ENCODE measurements at regions not wholly inside any gene's neighbourhood (a gene's known extent, or its start where the extent isn't known, plus 50 kb on each side); places are given as distances from the start of the nearest gene placed in this dataset.

- DNase-seq (ENCODE audit: extremely low spot score, insufficient read length, low read depth) (no peak), FAIRE-seq (no peak)
Observed at GRCh38 chr3:76715426-76715825, 324.5 kb upstream of the ROBO2 start.

DNA sequence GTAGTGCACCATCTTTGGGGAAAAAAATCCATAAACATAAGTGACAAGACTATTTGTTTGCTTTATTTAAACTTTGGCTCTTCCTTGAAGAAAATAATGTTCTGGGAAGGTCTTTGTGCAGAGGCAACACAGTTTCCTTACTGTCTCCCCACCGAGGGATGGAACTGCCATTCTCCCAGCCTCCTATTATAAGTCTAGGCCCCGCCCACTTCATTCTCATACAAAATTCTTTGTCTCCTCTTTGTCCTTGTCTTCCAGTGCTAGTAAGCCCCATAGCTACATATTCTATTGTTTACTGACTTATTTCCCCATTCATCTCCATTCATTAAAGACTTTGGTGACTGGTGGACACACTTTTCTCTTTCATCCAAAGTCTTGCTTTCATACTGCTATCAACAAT lies 316.5 kb upstream of the ROBO2 start:
- DNase-seq (ENCODE audit: extremely low spot score, insufficient read length, low read depth), result no peak
- FAIRE-seq, result no peak

- DNase-seq (ENCODE audit: extremely low spot score, insufficient read length, low read depth) (no peak), FAIRE-seq (no peak)
Observed at GRCh38 chr3:76724075-76724474, 315.8 kb upstream of the ROBO2 start.

DNA sequence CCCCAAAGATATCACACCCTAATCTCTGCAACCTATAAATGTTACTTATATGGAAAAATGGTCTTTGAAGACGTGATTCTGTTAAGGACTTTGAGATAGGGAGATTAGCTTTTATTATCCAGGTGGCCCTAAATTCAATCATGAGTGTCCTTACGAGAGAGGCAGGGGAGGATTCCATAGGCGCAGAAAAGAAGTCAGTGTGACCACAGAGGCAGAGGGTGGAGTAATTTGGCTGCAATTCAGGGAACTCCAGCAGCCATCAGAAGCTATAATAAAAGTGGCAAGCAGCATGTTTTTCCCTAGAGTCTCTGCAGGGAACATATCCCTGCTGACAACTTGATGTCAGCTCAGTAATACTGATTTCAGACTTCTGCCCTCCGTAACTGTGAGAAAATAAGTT lies 315.2 kb upstream of the ROBO2 start:
- DNase-seq (ENCODE audit: extremely low spot score, insufficient read length, low read depth) (no peak), FAIRE-seq (no peak)

- FAIRE-seq (no peak), DNase-seq (ENCODE audit: extremely low spot score, insufficient read length, low read depth) (no peak)
Observed at GRCh38 chr3:76726034-76726433, 313.9 kb upstream of the ROBO2 start.

- FAIRE-seq (no peak), DNase-seq (ENCODE audit: extremely low spot score, insufficient read length, low read depth) (no peak)
Observed at GRCh38 chr3:76728426-76728825, 311.5 kb upstream of the ROBO2 start.

DNA sequence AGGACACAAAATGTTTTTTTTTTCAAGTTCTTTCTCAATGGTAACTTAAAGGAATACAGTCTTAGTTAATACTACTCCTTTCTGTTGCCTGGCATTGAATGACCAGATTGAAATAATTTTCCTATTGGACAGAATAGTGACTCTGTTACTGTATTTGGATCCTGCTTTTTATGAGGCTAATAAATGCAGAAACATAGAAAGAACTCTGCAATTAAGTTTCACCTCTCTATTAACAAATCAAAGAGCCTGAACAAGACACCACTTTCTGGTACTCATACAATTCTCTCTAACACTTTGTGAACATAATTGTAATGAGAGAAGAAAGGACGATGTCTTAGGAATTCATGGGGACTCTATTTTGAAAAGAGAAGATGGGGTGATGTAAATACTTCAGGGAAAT lies 308.4 kb upstream of the ROBO2 start:
- DNase-seq (ENCODE audit: extremely low spot score, insufficient read length, low read depth) (no peak), FAIRE-seq (no peak)

DNA sequence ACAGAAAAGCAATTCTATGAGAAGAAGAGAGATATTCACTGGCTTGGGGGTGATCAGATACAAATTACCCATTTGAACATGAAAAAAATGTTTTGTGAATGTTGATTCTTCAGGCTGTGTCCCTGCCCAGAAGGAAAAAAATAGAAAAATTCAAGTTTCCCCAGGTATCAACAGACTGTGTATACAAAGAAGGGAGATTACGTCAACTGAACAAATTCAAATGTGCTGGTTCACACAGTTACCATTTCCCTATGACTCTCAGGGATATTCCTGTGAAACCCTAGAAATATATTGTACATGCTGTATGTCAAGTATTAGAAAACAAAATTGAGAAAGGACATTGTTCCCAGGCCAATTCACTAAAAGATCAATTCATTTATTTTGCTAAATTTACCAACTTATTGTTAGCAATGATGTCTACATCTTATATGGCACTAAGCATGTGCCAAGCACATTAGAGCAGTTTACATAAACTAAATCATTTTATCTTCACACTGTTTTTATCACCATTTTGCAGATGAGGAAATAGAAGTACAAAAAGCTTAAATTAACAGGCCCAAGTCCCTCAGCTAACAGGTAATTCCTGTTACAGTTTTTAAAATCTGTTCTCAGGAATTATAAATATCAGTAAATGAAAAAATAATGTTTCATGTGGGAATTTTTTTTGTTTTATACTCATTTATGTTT lies 306.7 kb upstream of the ROBO2 start:
- FAIRE-seq, result no peak

DNA sequence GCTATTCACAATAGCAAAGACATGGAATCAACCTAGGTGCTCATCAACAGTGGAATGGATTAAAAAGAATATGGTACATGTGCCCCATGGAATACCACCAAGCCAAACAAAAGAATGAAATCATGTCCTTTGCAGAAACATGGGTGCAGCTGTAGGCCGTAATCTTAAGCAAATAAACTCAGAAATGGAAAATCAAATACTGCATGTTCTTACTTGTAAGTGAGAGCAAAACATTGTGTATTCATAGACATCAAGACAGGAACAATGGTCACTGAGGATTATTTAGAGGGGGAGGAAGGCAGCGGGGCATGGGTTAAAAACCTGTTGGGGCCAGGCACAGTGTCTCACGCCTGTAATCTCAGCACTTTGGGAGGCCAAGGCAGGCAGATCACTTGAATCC lies 304.7 kb upstream of the ROBO2 start:
- DNase-seq (ENCODE audit: extremely low spot score, insufficient read length, low read depth), result no peak
- no peak for FAIRE-seq

More for the DNA sequence above, 306.7 kb upstream of the ROBO2 start:
- DNase-seq (ENCODE audit: extremely low spot score, insufficient read length, low read depth), result no peak

DNA sequence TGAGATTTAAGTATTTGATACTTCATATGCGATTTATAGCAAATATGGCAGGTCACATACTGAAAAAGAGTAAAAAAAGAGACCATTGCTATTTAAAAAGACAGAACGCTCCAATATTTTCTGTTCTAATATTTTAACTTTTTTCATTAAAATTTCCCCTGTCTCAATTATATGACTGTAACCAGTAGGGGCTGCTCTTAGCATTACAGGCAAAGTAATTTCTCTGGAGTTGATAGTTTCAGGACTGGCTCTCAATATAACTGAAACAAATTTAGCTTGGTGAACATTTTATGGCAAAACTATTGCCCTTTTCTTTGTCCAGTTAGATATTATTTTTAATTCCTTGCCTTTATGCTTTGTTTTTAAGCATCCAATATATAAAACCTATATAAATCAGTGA lies 286.3 kb upstream of the ROBO2 start:
- no peak for FAIRE-seq

GRCh38 chr3:76754247-76754646 lies 285.7 kb upstream of the ROBO2 start:
- no peak for FAIRE-seq

More for the DNA sequence above, 286.3 kb upstream of the ROBO2 start:
- DNase-seq (ENCODE audit: extremely low spot score, insufficient read length, low read depth), result no peak

GRCh38 chr3:76756577-76756976 lies 283.3 kb upstream of the ROBO2 start:
- FAIRE-seq (no peak), DNase-seq (ENCODE audit: extremely low spot score, insufficient read length, low read depth) (no peak)

More at GRCh38 chr3:76754247-76754646, 285.7 kb upstream of the ROBO2 start:
- DNase-seq (ENCODE audit: extremely low spot score, insufficient read length, low read depth), result no peak

GRCh38 chr3:76760336-76760735 lies 279.6 kb upstream of the ROBO2 start:
- FAIRE-seq, result no peak
- DNase-seq (ENCODE audit: extremely low spot score, insufficient read length, low read depth), result no peak

- no peak for DNase-seq (ENCODE audit: extremely low spot score, insufficient read length, low read depth)
- no peak for FAIRE-seq
Observed at GRCh38 chr3:76765511-76765910, 274.4 kb upstream of the ROBO2 start.

DNA sequence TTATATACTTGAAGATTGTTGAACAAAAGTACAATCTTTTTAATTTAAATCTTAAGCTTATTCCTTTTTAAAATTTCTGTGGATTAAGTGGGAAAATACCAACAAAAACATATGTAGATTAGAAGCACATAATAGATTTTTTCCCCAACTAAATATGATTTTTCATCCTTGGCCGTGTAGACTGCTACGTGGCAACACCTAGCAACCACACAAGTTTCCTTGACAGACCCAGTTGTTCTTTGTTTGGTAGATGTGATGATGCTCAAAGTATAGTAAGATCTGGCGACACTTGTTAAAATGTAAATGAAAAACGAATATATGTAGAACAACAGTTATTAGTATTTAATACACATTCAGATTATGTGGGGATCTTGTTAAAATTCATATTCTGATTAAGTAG lies 271.0 kb upstream of the ROBO2 start:
- no peak for DNase-seq (ENCODE audit: extremely low spot score, insufficient read length, low read depth)
- no peak for FAIRE-seq

- no peak for DNase-seq (ENCODE audit: extremely low spot score, insufficient read length, low read depth)
- no peak for FAIRE-seq
Observed at GRCh38 chr3:76776927-76777326, 263.0 kb upstream of the ROBO2 start.

- no peak for DNase-seq (ENCODE audit: extremely low spot score, insufficient read length, low read depth)
- no peak for FAIRE-seq
Observed at GRCh38 chr3:76788206-76788605, 251.7 kb upstream of the ROBO2 start.

- FAIRE-seq (no peak), DNase-seq (ENCODE audit: extremely low spot score, insufficient read length, low read depth) (no peak)
Observed at GRCh38 chr3:76789237-76789636, 250.7 kb upstream of the ROBO2 start.

DNA sequence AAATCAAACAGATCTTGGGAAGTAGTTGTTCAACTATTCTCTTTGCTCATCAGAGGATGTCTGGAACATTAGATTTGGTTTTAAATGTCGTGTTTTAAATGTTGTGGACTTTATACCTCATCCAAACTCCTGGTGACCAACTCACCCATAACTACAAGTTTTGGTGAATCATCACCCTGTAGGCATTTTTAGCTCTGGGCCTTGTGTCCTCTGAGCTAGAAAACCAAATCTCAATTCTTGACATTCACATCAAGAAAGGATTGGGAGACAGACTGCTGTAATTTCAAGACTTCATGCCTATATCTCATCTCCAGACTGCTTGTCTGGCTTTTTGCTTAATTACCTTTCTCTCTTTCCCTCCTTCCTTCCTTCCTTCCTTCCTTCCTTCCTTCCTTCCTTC lies 228.5 kb upstream of the ROBO2 start:
- FAIRE-seq, result no peak
- no peak for DNase-seq (ENCODE audit: extremely low spot score, insufficient read length, low read depth)

- no peak for DNase-seq (ENCODE audit: extremely low spot score, insufficient read length, low read depth)
- no peak for FAIRE-seq
Observed at GRCh38 chr3:76812649-76813242, 227.2 kb upstream of the ROBO2 start.

DNA sequence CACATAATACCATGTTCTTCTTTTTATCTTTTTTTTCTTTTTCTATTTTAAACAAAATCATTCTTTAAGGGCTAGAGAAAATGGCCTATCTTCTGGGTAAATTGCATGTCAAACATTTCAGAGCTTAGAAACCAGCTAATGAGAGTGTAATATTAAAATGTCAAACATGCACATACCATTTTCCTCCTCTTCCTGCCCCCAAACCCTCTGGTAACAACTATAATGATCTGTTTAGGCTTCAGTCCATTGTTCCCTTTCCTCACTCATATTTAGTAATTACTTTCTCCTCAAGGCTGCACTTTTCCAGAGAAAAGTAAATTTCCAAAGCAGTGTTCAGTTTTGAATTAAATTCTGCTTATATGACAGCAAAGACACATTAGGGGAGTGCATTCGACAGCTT lies 224.3 kb upstream of the ROBO2 start:
- DNase-seq (ENCODE audit: extremely low spot score, insufficient read length, low read depth), result no peak
- FAIRE-seq, result no peak

DNA sequence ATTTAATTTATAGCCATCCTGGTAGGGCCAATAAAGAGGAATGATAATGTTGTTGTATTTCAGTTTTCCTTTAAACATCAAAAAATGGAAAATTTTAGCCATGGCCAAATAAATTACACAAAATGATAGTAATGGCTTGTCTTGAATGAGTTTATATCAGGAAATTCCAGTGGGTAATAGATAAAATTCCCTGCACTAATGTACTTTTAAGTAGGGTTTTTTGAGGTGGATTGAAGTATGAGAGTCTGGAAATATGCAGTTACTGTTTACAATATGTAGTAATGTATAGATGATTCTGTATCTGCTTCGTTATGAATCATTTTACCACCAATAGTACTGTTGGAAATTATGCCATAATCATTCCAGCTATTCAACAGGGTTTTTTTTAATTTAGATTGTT lies 219.4 kb upstream of the ROBO2 start:
- DNase-seq (ENCODE audit: extremely low spot score, insufficient read length, low read depth), result no peak
- FAIRE-seq, result no peak
